Spleen (tissue), 11 donors: ENCODE measurements at regions not wholly inside any gene's neighbourhood (a gene's known extent, or its start where the extent isn't known, plus 50 kb on each side); places are given as distances from the start of the nearest gene placed in this dataset.
"Not testable (repeated sequence)": the region's sequence is repeated elsewhere in the genome, so short reads cannot be mapped to it uniquely, and the experiment has no call there.

Experiments used
- DNase-seq: peaks from one replicate; pipeline ENCODE4 v3.0.0-alpha.2; 2020
- H3K27ac ChIP-seq, 8 donors: fragments of 200-600 bp; sonication (generic) in 7 of 8; 1 replicate in 4 of 8; 2 replicates in 4 of 8; pipeline versions ENCODE4 v1.5.0 to v1.8.0; 2016 to 2021; ENCODE audit warnings: inconsistent platforms in 4 of 8, mild to moderate bottlenecking in 4 of 8, moderate library complexity in 1 of 8
- H3K27me3 ChIP-seq, 7 donors: fragments of 200-600 bp; sonication (generic) in 6 of 7; replicated peaks in 1 of 7; 1 replicate in 4 of 7; 2 replicates in 3 of 7; pipeline versions ENCODE4 v1.5.0 to v1.8.0; 2016 to 2021; ENCODE audit warnings: inconsistent platforms in 3 of 7, mild to moderate bottlenecking in 1 of 7
- H3K36me3 ChIP-seq, 6 donors: fragments of 200-600 bp; sonication (generic) in 5 of 6; 1 replicate in 4 of 6; 2 replicates in 2 of 6; pipeline versions ENCODE4 v1.5.0 to v1.8.0; 2016 to 2021; ENCODE audit warnings: inconsistent platforms in 2 of 6
- H3K4me1 ChIP-seq, 6 donors: fragments of 200-600 bp; sonication (generic) in 5 of 6; 1 replicate in 3 of 6; 2 replicates in 3 of 6; pipeline versions ENCODE4 v1.5.0 to v1.8.0; 2016 to 2021; ENCODE audit warnings: inconsistent platforms in 3 of 6
- H3K4me3 ChIP-seq, 8 donors: fragments of 200-600 bp; sonication (generic) in 7 of 8; 1 replicate in 4 of 8; 2 replicates in 4 of 8; pipeline versions ENCODE4 v1.5.0 to v1.8.0; 2016 to 2021; ENCODE audit warnings: inconsistent platforms in 4 of 8, mild to moderate bottlenecking in 4 of 8, moderate library complexity in 2 of 8
- H3K9me3 ChIP-seq, 8 donors: fragments of 200-600 bp; sonication (generic) in 7 of 8; 1 replicate in 4 of 8; 2 replicates in 4 of 8; pipeline versions ENCODE4 v1.5.0 to v1.8.0; 2016 to 2021; ENCODE audit warnings: inconsistent platforms in 4 of 8
- POLR2A ChIP-seq, 3 donors: fragments of 450-650 bp; IDR thresholded peaks; one replicate each; pipeline ENCODE4 v1.5.1; 2017; ENCODE audit warnings: antibody characterized with exemption in 3 of 3, mild to moderate bottlenecking in 1 of 3
- POLR2AphosphoS5 ChIP-seq, 3 donors: sonication (generic); formaldehyde crosslinking; IDR thresholded peaks; one replicate each; pipeline ENCODE4 v1.5.1; 2017; ENCODE audit warnings: antibody characterized with exemption in 3 of 3
- WGBS, 5 donors: extraction: QIAGEN DNeasy Blood & Tissue Kit in 3 of 5; methylation state at CpG; one replicate each; pipeline versions ENCODE4 v1.1.5 to v1.1.7; 2013 to 2018; 5-methylcytosine and 5-hydroxymethylcytosine counted together
- intact Hi-C: fragments of 100-400 bp; cut with DNase I; formaldehyde crosslinking; loops from one replicate; pipeline ENCODE4 v1.15.0; 2023; ENCODE audit warnings: low total_unique reads
- TF ChIP-seq, protein P1 (sequence below), 11 experiments: fragments of 200-600 bp in 7 of 11; fragments of 450-650 bp in 4 of 11; sonication (generic) in 4 of 11; IDR thresholded peaks in 8 of 11; conservative IDR thresholded peaks in 3 of 11; 1 replicate in 7 of 11; 2 replicates in 4 of 11; pipeline versions ENCODE4 v1.4.0 to v1.8.0; 2016 to 2021; ENCODE audit warnings: antibody characterized with exemption in 11 of 11, inconsistent platforms in 4 of 11, mild to moderate bottlenecking in 1 of 11
- donor health status: healthy with polysubstance abuse.
- donor health status: DM: no; HTN: no; CAD: no; lungs with moderate emphysema.
- donor health status: DM: no; HTN: no; CAD: no.
- donor health status: Bipolar disorder and iron deficiency.
- donor health status: healthy.
- donor health status: DM: no; HTN: no; CAD: no.
- donor health status: DM: yes; HTN: yes; CAD: no.

DNA sequence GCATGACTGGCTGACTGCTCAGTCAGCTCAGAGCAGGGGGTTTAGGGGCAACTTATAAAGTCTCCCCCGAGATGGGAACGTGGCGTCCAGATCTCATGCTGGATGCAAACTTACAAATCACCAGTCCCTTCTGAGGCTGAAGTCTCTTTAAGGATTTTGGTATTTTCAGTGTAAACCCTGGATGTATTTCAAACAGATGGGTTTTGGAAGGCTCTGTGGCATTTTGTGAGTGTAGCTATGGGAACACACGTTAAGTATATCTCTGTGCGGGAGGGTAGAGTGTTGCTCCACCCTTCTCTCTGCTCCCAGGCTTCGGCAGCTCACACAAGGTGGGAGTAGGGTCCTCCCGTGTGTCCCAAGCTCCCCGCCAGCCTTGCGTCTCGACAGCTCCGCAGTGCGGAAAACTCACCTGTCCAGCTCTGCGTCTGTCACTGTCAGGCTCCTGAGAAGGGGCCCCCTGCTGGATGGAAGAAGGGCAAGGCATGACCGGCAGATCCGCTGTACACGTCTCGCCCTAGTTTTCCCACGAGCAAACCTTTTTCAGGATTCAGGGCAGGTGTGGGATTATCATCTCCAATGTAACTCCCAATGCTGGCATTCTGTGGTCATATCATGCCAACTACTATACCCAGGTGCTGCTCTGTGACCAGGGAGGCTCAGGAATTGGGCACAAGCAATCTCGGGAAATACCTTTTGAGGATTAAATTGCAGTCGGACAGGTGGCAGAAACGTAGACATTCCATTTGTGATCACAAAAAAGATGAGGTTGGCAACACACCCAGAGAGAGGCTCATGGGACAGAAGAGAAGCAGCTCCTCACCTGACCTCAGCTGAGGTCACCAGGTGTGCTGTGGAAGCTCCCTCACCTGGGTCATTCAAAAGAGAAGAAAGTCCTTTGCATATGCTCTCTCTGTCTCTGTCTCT is 313.9 kb upstream of the B3GAT1 start:
- WGBS, 5 donors, result 66 to 79% (median 73%) methylated on average over 21 of the region's 21 CpGs
- H3K36me3 ChIP-seq, result no peaks in the 10 kb centered on the region
- peak; percentile 62 for DNase-seq
- TF ChIP-seq POLR2A (IDR thresholded peaks at IDR 0.05), result no peak
- TF ChIP-seq, protein P1, sequence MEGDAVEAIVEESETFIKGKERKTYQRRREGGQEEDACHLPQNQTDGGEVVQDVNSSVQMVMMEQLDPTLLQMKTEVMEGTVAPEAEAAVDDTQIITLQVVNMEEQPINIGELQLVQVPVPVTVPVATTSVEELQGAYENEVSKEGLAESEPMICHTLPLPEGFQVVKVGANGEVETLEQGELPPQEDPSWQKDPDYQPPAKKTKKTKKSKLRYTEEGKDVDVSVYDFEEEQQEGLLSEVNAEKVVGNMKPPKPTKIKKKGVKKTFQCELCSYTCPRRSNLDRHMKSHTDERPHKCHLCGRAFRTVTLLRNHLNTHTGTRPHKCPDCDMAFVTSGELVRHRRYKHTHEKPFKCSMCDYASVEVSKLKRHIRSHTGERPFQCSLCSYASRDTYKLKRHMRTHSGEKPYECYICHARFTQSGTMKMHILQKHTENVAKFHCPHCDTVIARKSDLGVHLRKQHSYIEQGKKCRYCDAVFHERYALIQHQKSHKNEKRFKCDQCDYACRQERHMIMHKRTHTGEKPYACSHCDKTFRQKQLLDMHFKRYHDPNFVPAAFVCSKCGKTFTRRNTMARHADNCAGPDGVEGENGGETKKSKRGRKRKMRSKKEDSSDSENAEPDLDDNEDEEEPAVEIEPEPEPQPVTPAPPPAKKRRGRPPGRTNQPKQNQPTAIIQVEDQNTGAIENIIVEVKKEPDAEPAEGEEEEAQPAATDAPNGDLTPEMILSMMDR (IDR thresholded peaks at IDR 0.05 in 8 of 11, conservative IDR thresholded peaks at IDR 0.05 in 3 of 11), result no peak
- TF ChIP-seq POLR2AphosphoS5 (IDR thresholded peaks at IDR 0.05), result no peak
- intact Hi-C loops, result no loop called here
- H3K4me1 ChIP-seq, result no peaks in the 10 kb centered on the region
- peaks cover 0 to 3% (median 0%) of the 10 kb centered on the region in 8 donors for H3K9me3 ChIP-seq
- H3K27ac ChIP-seq, result no peak overlapping the region
- no peak overlapping the region for H3K4me3 ChIP-seq
- peaks cover 0 to 41% (median 0%) of the 10 kb centered on the region in 7 donors for H3K27me3 ChIP-seq

DNA sequence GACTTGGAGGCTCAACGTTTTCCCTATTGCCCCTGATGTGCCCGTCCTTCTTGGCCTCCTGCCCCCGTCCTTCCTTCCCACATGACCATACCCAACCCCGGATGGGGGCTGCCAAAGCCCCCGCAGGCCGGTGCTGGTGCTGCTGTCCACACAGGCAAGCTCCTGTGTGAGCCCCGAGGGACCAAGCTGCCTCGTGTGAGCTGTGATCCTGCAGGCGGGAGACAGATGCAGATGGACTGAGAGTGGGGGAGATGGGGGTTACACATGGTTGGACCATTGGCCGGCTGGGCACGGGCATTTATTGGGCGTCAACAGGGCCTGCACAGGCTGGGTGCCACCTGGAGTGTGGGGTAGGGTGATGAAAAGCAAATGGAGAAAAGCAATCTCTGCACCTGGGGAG is 313.2 kb upstream of the B3GAT1 start:
- Histone ChIP-seq H3K36me3 (no peaks in the 10 kb centered on the region), H3K4me3 (no peak overlapping the region), H3K9me3 (peaks cover 0 to 3% (median 0%) of the 10 kb centered on the region in 8 donors), H3K4me1 (no peaks in the 10 kb centered on the region), H3K27ac (no peak overlapping the region), H3K27me3 (peaks cover 0 to 41% (median 0%) of the 10 kb centered on the region in 7 donors)
- peak; percentile 60 for DNase-seq
- TF ChIP-seq, protein P1 (IDR thresholded peaks at IDR 0.05 in 8 of 11, conservative IDR thresholded peaks at IDR 0.05 in 3 of 11), result no peak
- TF ChIP-seq POLR2A (IDR thresholded peaks at IDR 0.05), result no peak
- no peak for TF ChIP-seq POLR2AphosphoS5 (IDR thresholded peaks at IDR 0.05)
- intact Hi-C loops, result no loop called here
- WGBS, 5 donors, result 69 to 86% (median 79%) methylated on average over 12 of the region's 12 CpGs

DNA sequence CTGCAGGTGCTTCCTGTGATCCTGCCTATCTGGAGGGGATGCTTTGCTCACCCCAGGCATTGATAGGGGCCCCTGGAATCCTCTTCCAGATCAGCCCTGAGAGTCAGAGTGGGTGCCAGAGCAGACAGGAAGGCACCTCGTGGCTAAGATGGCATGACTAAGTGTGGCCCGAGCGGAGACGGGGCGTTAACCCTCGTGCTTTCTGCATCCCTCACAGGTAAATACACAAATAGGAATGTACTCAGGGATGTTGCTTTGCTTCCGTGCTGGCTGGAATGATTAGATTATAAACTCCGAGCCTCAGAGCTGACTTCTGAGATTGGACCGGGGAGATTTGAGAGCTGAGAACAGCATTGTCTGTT is 312.7 kb upstream of the B3GAT1 start:
- peaks cover 0 to 3% (median 0%) of the 10 kb centered on the region in 8 donors for H3K9me3 ChIP-seq
- H3K36me3 ChIP-seq, result no peaks in the 10 kb centered on the region
- H3K4me1 ChIP-seq, result no peaks in the 10 kb centered on the region
- H3K27ac ChIP-seq, result no peak overlapping the region
- H3K27me3 ChIP-seq, result peaks cover 0 to 41% (median 0%) of the 10 kb centered on the region in 7 donors
- no peak for TF ChIP-seq POLR2AphosphoS5 (IDR thresholded peaks at IDR 0.05)
- no peak for TF ChIP-seq POLR2A (IDR thresholded peaks at IDR 0.05)
- TF ChIP-seq, protein P1 (IDR thresholded peaks at IDR 0.05 in 8 of 11, conservative IDR thresholded peaks at IDR 0.05 in 3 of 11), result no peak
- intact Hi-C loops, result no loop called here
- no peak overlapping the region for H3K4me3 ChIP-seq
- WGBS, 5 donors, result 45 to 63% (median 54%) methylated on average over 5 to 9 of the region's 9 CpGs
- DNase-seq, result no peak

DNA sequence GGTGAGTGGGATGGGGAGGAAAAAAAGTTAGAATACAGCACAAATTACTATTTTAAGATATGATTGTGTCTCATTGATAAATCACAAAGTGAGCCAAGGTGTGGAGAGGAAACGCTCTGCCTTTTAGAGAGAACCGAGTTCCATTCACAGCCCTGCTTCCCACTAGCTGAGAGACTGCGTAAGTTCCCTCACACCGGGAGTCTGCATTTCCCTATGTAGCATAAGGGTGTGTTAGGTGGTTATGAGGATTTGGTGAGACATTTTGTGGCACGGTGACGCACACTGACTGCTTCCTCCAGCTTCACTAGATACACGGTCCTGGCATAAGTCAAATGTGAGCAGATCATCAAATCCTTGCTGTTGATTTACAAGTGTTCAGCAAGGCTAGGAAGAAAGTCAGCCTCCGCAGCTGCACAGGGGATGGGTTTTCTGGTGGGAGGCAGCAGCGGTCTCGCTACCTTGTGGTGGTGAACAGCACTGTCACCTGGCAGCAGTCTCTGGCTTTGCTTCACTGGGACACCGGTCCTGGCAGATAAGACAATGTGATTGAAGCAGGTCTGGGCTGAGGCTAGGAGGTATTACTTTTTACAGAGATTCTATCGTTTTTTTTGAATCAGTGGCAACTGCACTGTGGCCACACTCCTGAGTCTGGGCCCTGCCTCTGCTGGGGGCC is 312.2 kb upstream of the B3GAT1 start:
- intact Hi-C loops, result no loop called here
- Histone ChIP-seq H3K4me1 (no peaks in the 10 kb centered on the region), H3K27ac (no peak overlapping the region), H3K36me3 (no peaks in the 10 kb centered on the region), H3K27me3 (peaks cover 0 to 41% (median 0%) of the 10 kb centered on the region in 7 donors), H3K9me3 (peaks cover 0 to 3% (median 0%) of the 10 kb centered on the region in 8 donors), H3K4me3 (no peak overlapping the region)
- peak; percentile 50 for DNase-seq
- TF ChIP-seq POLR2AphosphoS5 (IDR thresholded peaks at IDR 0.05) (no peak), POLR2A (IDR thresholded peaks at IDR 0.05) (no peak)
- TF ChIP-seq, protein P1 (IDR thresholded peaks at IDR 0.05 in 8 of 11, conservative IDR thresholded peaks at IDR 0.05 in 3 of 11), result no peak
- WGBS, 5 donors, result 65 to 81% (median 76%) methylated on average over 11 to 12 of the region's 12 CpGs

DNA sequence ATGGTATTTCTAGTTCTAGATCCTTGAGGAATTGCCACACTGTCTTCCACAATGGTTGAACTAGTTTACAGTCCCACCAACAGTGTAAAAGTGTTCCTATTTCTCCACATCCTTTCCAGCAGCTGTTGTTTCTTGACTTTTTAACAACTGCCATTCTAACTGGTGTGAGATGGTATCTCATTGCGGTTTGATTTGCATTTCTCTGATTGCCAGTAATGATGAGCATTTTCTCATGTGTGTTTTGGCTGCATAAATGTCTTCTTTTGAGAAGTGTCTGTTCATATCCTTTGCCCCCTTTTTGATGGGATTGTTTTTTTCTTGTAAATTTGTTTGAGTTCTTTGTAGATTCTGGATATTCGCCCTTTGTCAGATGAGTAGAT is 308.6 kb upstream of the B3GAT1 start:
- WGBS, 5 donors, result 91 to 99% (median 95%) methylated on average over 2 of the region's 2 CpGs

DNA sequence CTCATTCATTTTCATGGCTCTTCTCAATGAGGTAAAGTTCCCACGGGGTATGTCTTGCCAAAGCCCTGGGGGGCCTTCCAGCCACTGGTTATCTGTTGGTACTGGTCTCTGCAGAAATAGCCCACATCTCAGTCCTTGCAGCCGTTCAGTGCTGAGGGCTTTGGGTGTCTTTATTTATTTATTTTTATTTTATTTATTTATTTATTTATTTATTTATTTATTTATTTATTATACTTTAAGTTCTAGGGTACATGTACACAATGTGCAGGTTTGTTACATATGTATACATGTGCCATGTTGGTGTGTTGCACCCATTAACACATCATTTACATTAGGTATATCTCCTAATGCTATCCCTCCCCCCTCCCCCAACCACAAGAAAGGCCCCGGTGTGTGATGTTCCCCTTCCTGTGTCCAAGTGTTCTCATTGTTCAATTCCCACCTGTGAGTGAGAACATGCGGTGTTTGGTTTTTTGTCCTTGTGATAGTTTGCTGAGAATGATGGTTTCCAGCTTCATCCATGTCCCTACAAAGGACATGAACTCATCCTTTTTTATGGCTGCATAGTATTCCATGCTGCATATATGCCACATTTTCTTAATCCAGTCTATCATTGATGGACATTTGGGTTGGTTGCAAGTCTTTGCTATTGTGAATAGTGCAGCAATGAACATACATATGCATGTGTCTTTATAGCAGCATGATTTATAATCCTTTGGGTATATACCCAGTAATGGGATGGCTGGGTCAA is 308.1 kb upstream of the B3GAT1 start:
- intact Hi-C loops, result not testable (repeated sequence)
- H3K27me3 ChIP-seq, result peaks cover 0 to 35% (median 0%) of the 10 kb centered on the region in 7 donors
- WGBS, 5 donors, result 73 to 95% (median 86%) methylated on average over 3 to 4 of the region's 4 CpGs

More for the DNA sequence above, 308.6 kb upstream of the B3GAT1 start:
- DNase-seq, H3K4me3 ChIP-seq, H3K36me3 ChIP-seq, intact Hi-C loops, H3K9me3 ChIP-seq, H3K27ac ChIP-seq, H3K4me1 ChIP-seq: not testable (repeated sequence)
- H3K27me3 ChIP-seq, result peaks cover 0 to 39% (median 0%) of the 10 kb centered on the region in 7 donors

More for the DNA sequence above, 308.1 kb upstream of the B3GAT1 start:
- not testable (repeated sequence) for H3K27ac ChIP-seq, H3K36me3 ChIP-seq, H3K9me3 ChIP-seq, H3K4me3 ChIP-seq, H3K4me1 ChIP-seq
- DNase-seq, result peak; percentile 31
